K562 (cell line): ENCODE measurements at regions not wholly inside any gene's neighbourhood (a gene's known extent, or its start where the extent isn't known, plus 50 kb on each side); places are given as distances from the start of the nearest gene placed in this dataset.

Source experiments
- CCNT2 ChIP-seq: IDR thresholded peaks from 2 replicates; pipeline ENCODE4 v1.6.1; 2011; ENCODE audit warnings: borderline replicate concordance, low read depth, mild to moderate bottlenecking, moderate library complexity, mixed read lengths, low read length; ENCODE audit not compliant: insufficient read length; ENCODE audit errors: extremely low read depth
- CHAMP1 ChIP-seq: fragments of 450-650 bp; IDR thresholded peaks from 2 replicates; pipeline ENCODE4 v1.6.1; 2016; ENCODE audit warnings: mild to moderate bottlenecking
- CREB3 ChIP-seq: fragments of 450-650 bp; conservative IDR thresholded peaks from 2 replicates; pipeline ENCODE4 v1.6.1; 2016; ENCODE audit warnings: missing genetic modification characterization, low read depth, mild to moderate bottlenecking, missing compliant biosample characterization, moderate library complexity
- DNMT1 ChIP-seq: fragments of 450-650 bp; IDR thresholded peaks from 2 replicates; pipeline ENCODE4 v1.6.1; 2016; ENCODE audit warnings: antibody characterized with exemption, mild to moderate bottlenecking
- EP300 ChIP-seq: IDR thresholded peaks from 2 replicates; pipeline ENCODE4 v1.6.1; 2012; ENCODE audit warnings: low read length, improper control_type of control experiment
- FOSL1 ChIP-seq: fragments of 200-800 bp; sonication (Bioruptor generic); conservative IDR thresholded peaks from 2 replicates; pipeline ENCODE4 v1.6.1; 2016; ENCODE audit warnings: missing genetic modification characterization, missing compliant biosample characterization
- FOXP1 ChIP-seq: sonication (generic); formaldehyde crosslinking; IDR thresholded peaks from 2 replicates; pipeline ENCODE4 v1.8.0; 2022; ENCODE audit warnings: mild to moderate bottlenecking, missing genetic modification reagents
- ILK ChIP-seq: fragments of 450-650 bp; IDR thresholded peaks from 2 replicates; pipeline ENCODE4 v1.6.1; 2016; ENCODE audit warnings: missing genetic modification characterization, low read depth, mild to moderate bottlenecking, missing compliant biosample characterization, moderate library complexity, borderline replicate concordance
- JUND ChIP-seq, 2 experiments: IDR thresholded peaks; 2 replicates in 1 of 2; 3 replicates in 1 of 2; pipeline ENCODE4 v1.6.1; 2011; ENCODE audit warnings: borderline replicate concordance in 2 of 2, low read depth in 2 of 2, low read length in 2 of 2, improper control_type of control experiment in 1 of 2, missing biosample characterization in 1 of 2, missing genetic modification characterization in 1 of 2, missing genetic modification reagents in 1 of 2
- RAD51 ChIP-seq: fragments of 450-650 bp; IDR thresholded peaks from 2 replicates; pipeline ENCODE4 v1.7.1; 2016; ENCODE audit warnings: low read depth, mild to moderate bottlenecking, borderline replicate concordance
- RNF2 ChIP-seq: sonication (generic); IDR thresholded peaks from 2 replicates; pipeline ENCODE4 v1.6.1; 2016
- SP2 ChIP-seq: IDR thresholded peaks from 2 replicates; pipeline ENCODE4 v1.6.1; 2011; ENCODE audit warnings: mild to moderate bottlenecking, low read depth, low read length, moderate library complexity; ENCODE audit not compliant: poor library complexity, severe bottlenecking; ENCODE audit errors: extremely low read depth
- SPI1 ChIP-seq: IDR thresholded peaks from 2 replicates; pipeline ENCODE4 v1.6.1; 2011; ENCODE audit warnings: low read depth, low read length, control low read depth, borderline replicate concordance
- ZBTB12 ChIP-seq: fragments of 250-450 bp; sonication (Bioruptor Pico); IDR thresholded peaks from 2 replicates; pipeline ENCODE4 v1.4.0; 2020
- ZBTB5 ChIP-seq: fragments of 450-650 bp; IDR thresholded peaks from 2 replicates; pipeline ENCODE4 v1.6.1; 2017; ENCODE audit warnings: antibody characterized with exemption
- ZBTB8A ChIP-seq: fragments of 450-650 bp; IDR thresholded peaks from 2 replicates; pipeline ENCODE4 v1.6.1; 2018; ENCODE audit warnings: mild to moderate bottlenecking, moderate library complexity; ENCODE audit not compliant: partially characterized antibody
- ZNF133 ChIP-seq: fragments of 250-450 bp; sonication (Bioruptor Pico); IDR thresholded peaks from 2 replicates; pipeline ENCODE4 v1.4.0; 2020; ENCODE audit warnings: mild to moderate bottlenecking
- ZNF408 ChIP-seq: fragments of 250-450 bp; sonication (Bioruptor Pico); IDR thresholded peaks from 2 replicates; pipeline ENCODE4 v1.4.0; 2020; ENCODE audit warnings: low read depth, mild to moderate bottlenecking, moderate library complexity
- TF ChIP-seq, protein P1 (sequence below), 2 experiments: fragments of 200-800 bp in 1 of 2; sonication (Bioruptor generic) in 1 of 2; sonication (generic) in 1 of 2; formaldehyde crosslinking in 1 of 2; IDR thresholded peaks in 1 of 2; conservative IDR thresholded peaks in 1 of 2; 2 replicates each; pipeline versions ENCODE4 v1.5.0 to v1.6.1; 2016 to 2020; ENCODE audit warnings: missing compliant biosample characterization in 1 of 2, missing genetic modification characterization in 1 of 2, missing genetic modification reagents in 1 of 2

GRCh38 chr1:8169364-8170058 lies 143.4 kb upstream of the ERRFI1 start (continued):
- TF ChIP-seq ZBTB5 (no peak), DNMT1 (no peak), CREB3 (no peak), ILK (tag) (no peak), ZBTB8A (no peak), RAD51 (peak; percentile 99), JUND (IDR thresholded peaks at IDR 0.05; ENCODE audit: borderline replicate concordance, low read depth, low read length) (peak; percentile 16; the same call in 1 of the 2 replicates), JUND (tag; IDR thresholded peaks at IDR 0.05; ENCODE audit: borderline replicate concordance, low read depth, low read length) (no peak), RNF2 (no peak), SP2 (no peak), CHAMP1 (no peak), ZBTB12 (no peak), SPI1 (no peak), EP300 (no peak; the same call in 1 of the 2 replicates), ZNF408 (CRISPR knock-in tag) (no peak), CCNT2 (no peak), ZNF133 (CRISPR knock-in tag) (no peak), FOXP1 (CRISPR knock-in tag) (no peak), FOSL1 (tag) (peak; percentile 40)
- TF ChIP-seq, protein P1, sequence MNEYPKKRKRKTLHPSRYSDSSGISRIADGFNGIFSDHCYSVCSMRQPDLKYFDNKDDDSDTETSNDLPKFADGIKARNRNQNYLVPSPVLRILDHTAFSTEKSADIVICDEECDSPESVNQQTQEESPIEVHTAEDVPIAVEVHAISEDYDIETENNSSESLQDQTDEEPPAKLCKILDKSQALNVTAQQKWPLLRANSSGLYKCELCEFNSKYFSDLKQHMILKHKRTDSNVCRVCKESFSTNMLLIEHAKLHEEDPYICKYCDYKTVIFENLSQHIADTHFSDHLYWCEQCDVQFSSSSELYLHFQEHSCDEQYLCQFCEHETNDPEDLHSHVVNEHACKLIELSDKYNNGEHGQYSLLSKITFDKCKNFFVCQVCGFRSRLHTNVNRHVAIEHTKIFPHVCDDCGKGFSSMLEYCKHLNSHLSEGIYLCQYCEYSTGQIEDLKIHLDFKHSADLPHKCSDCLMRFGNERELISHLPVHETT (CRISPR knock-in tag; conservative IDR thresholded peaks at IDR 0.05 in 1 of 2, IDR thresholded peaks at IDR 0.05 in 1 of 2) = no peak
